ENCODE measurements at regions not wholly inside any gene's neighbourhood (a gene's known extent, or its start where the extent isn't known, plus 50 kb on each side); places are given as distances from the start of the nearest gene placed in this dataset.

DNA sequence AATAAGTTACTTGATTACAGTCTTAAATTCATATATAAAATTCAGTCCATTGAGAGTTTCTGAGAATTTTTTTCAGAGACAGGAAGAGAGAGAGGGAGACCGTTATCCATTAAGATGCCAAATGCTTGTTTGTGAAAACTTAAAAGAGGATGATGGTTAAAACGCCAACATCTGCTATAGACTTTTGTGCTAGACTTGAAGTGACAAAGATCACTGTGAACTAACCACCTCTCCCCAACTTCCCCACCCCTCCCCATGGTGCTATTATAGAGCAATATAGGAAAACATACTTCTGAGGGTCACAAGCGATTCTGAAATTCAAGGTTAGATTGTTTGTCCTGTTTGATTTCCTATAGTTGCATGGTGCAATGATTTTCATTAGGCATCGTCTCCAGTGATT lies 440.8 kb downstream of the RMST start:
- intact Hi-C loops (cut with DNase I), result no loop called here
- no peak overlapping the region for H3K27ac ChIP-seq
- H3K4me1 ChIP-seq, result no peaks in the 10 kb centered on the region
- no peaks in the 10 kb centered on the region for H3K9me3 ChIP-seq
- TF ChIP-seq, protein P1, sequence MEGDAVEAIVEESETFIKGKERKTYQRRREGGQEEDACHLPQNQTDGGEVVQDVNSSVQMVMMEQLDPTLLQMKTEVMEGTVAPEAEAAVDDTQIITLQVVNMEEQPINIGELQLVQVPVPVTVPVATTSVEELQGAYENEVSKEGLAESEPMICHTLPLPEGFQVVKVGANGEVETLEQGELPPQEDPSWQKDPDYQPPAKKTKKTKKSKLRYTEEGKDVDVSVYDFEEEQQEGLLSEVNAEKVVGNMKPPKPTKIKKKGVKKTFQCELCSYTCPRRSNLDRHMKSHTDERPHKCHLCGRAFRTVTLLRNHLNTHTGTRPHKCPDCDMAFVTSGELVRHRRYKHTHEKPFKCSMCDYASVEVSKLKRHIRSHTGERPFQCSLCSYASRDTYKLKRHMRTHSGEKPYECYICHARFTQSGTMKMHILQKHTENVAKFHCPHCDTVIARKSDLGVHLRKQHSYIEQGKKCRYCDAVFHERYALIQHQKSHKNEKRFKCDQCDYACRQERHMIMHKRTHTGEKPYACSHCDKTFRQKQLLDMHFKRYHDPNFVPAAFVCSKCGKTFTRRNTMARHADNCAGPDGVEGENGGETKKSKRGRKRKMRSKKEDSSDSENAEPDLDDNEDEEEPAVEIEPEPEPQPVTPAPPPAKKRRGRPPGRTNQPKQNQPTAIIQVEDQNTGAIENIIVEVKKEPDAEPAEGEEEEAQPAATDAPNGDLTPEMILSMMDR (IDR thresholded peaks at IDR 0.05), result no peak
- no peak overlapping the region for H3K4me3 ChIP-seq
- no peaks in the 10 kb centered on the region for H3K27me3 ChIP-seq
- no peak for DNase-seq (ENCODE audit: low spot score in 2 of 2)
- no peaks in the 10 kb centered on the region for H3K36me3 ChIP-seq

DNA sequence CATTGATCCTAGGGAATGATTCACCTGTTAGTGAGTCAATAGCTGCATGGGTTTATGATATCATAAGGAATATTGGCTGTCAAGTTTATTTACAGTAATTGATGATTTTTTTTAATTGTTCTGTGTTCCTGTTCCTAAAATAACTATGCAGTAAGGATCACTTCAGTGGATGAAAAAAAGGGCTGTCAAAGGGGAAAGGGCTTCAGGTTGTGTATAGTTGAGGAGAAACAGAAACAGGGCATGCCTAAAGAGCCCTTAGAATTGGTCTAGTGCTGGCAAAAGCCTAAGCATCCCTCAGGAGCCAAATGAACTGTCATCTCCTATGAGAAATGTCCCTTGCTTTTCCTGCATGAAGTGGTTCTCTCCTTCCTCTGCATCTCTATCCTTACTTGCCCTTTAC lies 444.9 kb downstream of the RMST start:
- H3K9me3 ChIP-seq, result no peaks in the 10 kb centered on the region
- no peak overlapping the region for H3K27ac ChIP-seq
- no peak overlapping the region for H3K4me3 ChIP-seq
- no peaks in the 10 kb centered on the region for H3K36me3 ChIP-seq
- no peak for DNase-seq (ENCODE audit: low spot score in 2 of 2)
- no peaks in the 10 kb centered on the region for H3K4me1 ChIP-seq
- intact Hi-C loops (cut with DNase I), result no loop called here
- TF ChIP-seq, protein P1 (IDR thresholded peaks at IDR 0.05), result no peak
- no peaks in the 10 kb centered on the region for H3K27me3 ChIP-seq

DNA sequence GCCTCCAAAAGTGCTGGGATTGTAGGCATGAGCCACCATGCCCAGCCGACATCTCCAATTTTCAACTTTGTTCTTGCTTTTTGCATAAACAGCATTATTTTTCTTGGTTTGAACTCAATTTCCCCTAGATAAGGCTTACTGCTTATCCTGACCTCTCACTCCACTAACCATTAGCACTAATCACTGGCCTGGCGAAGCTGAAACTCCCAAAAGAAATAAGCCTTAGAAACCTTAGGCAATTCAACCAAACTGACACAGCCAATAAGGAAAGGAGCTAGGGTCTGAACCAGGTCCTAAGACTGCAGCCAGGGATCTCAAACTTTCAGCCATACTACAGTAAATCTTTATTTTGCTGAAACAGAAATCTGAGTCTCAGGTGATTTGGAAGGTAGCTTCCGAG lies 448.0 kb downstream of the RMST start:
- Histone ChIP-seq H3K36me3 (no peaks in the 10 kb centered on the region), H3K4me3 (no peak overlapping the region), H3K27me3 (no peaks in the 10 kb centered on the region), H3K9me3 (no peaks in the 10 kb centered on the region), H3K27ac (no peak overlapping the region), H3K4me1 (no peaks in the 10 kb centered on the region)
- intact Hi-C loops (cut with DNase I), result no loop called here
- no peak for DNase-seq (ENCODE audit: low spot score in 2 of 2)
- TF ChIP-seq, protein P1 (IDR thresholded peaks at IDR 0.05), result no peak

DNA sequence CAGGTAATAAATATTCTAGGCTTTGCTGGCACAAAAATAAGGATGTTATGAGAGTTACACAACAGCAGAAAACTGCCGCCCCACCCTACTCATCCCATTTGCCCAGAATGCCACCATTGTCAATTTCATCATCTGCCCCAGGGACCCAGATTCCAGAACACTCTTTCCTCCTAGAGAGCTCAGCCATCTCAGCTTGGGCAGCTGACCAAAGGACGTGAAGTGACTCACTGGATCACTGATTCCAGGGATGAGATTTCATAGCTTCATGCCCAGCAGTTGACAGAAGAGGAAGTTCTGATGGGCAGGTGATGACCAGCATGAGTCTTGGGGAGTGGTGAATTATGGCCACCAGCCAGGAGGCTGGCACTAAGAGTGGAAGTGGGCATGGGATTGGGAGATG lies 450.3 kb downstream of the RMST start:
- DNase-seq (ENCODE audit: low spot score in 2 of 2), result no peak
- Histone ChIP-seq H3K27me3 (no peaks in the 10 kb centered on the region), H3K4me3 (no peak overlapping the region), H3K9me3 (no peaks in the 10 kb centered on the region), H3K27ac (no peak overlapping the region), H3K4me1 (no peaks in the 10 kb centered on the region), H3K36me3 (no peaks in the 10 kb centered on the region)
- intact Hi-C loops (cut with DNase I), result no loop called here
- TF ChIP-seq, protein P1 (IDR thresholded peaks at IDR 0.05), result no peak

DNA sequence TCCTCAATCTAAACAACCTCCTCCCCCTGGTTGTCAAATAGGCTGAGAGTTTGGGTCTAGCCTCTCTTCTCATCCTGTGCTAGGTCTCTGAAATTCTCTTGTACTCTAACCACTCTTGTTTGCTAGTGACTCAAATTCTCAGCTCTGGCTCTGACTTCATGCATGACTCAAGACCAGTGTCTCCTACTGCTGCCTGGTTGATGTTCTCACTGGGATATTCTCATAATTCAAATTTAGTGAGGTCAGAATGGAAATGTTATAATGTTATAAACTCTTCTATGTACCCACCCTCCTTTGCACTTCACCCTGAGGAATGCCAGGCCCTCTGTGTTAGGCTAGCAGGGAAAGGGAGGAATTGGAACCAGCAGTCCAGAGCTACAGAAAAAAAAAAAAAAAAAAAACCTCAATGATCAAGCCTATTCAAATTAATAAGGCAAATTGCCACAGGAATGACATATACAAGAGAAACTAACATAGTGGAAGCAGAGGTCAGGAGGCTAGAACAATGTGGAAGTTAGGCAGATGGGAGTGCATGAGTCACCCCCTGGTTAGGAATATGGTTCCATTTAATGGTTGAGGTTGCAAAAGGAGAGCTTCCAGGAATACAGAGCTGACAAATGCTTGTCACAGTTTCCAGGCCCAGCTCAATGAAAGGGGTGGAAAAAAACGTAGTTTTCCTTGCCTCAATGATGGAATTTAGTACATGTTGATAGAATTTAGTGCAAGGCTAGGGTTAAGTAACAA lies 459.5 kb downstream of the RMST start:
- intact Hi-C loops (cut with DNase I), result loop anchor here (10.0 kb wide), 1 partner anchor 157 kb away; no protein-coding TSS in a partner anchor
- DNase-seq (ENCODE audit: low spot score in 2 of 2), result peak in 1 of 2 donors; percentile 63
- TF ChIP-seq, protein P1 (IDR thresholded peaks at IDR 0.05), result no peak
- Histone ChIP-seq H3K4me3 (no peak overlapping the region), H3K27me3 (peaks cover 4% of the 10 kb centered on the region), H3K9me3 (no peaks in the 10 kb centered on the region), H3K36me3 (no peaks in the 10 kb centered on the region), H3K27ac (peak overlapping the region in 1 of 2 donors; percentile 64), H3K4me1 (no peaks in the 10 kb centered on the region)
